Caco-2 (cell line): ENCODE measurements at regions not wholly inside any gene's neighbourhood (a gene's known extent, or its start where the extent isn't known, plus 50 kb on each side); places are given as distances from the start of the nearest gene placed in this dataset.

Experiments
- BruUV-seq: library from RNA; stranded (reverse); fragments of 400-500 nt; replicated peaks from 2 replicates; lab custom pipeline; 2021; lab: Mats Ljungman, UMichigan
- CTCF ChIA-PET: fragments of 300-600 bp; sonication (Branson Sonifier 250); formaldehyde crosslinking; loops from one replicate; lab custom pipeline; 2022; ENCODE audit warnings: antibody characterized with exemption; lab: Charles Lee
- POLR2A ChIA-PET: fragments of 300-600 bp; sonication (Branson Sonifier 250); formaldehyde crosslinking; loops from one replicate; lab custom pipeline; 2022; ENCODE audit warnings: antibody characterized with exemption; lab: Charles Lee
- DNase-seq, 2 experiments: peaks; one replicate each; pipeline versions ENCODE4 v3.0.0 to v3.0.0-alpha.2; 2020 to 2022
- H3K27me3 ChIP-seq: replicated peaks from 2 replicates; pipeline ENCODE4 v1.6.0; 2011; ENCODE audit warnings: low read length; ENCODE audit not compliant: control insufficient read depth, insufficient read depth
- H3K36me3 ChIP-seq: 2 replicates; pipeline ENCODE4 v1.5.1; 2011; ENCODE audit warnings: low read length; ENCODE audit not compliant: control insufficient read depth, insufficient read depth
- H3K4me1 ChIP-seq: fragments of 250-450 bp; sonication (Bioruptor Pico); 2 replicates; pipeline ENCODE4 v1.5.1; 2020; ENCODE audit warnings: mild to moderate bottlenecking
- H3K4me3 ChIP-seq: 2 replicates; pipeline ENCODE4 v1.5.1; 2011; ENCODE audit warnings: low read depth, mild to moderate bottlenecking, control low read depth, low read length
- H3K9me3 ChIP-seq: fragments of 250-450 bp; sonication (Bioruptor Pico); 2 replicates; pipeline ENCODE4 v1.5.1; 2020; ENCODE audit warnings: mild to moderate bottlenecking, moderate library complexity
- H3K27ac Mint-ChIP-seq: one replicate; pipeline ENCODE4 v1.8.0; 2022; ENCODE audit warnings: mixed read lengths; ENCODE audit not compliant: unreplicated experiment
- H3K27me3 Mint-ChIP-seq: one replicate; pipeline ENCODE4 v1.8.0; 2022; ENCODE audit warnings: mixed read lengths; ENCODE audit not compliant: insufficient read depth, unreplicated experiment
- H3K36me3 Mint-ChIP-seq: one replicate; pipeline ENCODE4 v1.8.0; 2022; ENCODE audit warnings: mild to moderate bottlenecking, mixed read lengths; ENCODE audit not compliant: insufficient read depth, unreplicated experiment
- H3K4me1 Mint-ChIP-seq: one replicate; pipeline ENCODE4 v1.8.0; 2022; ENCODE audit warnings: low read depth, mixed read lengths; ENCODE audit not compliant: unreplicated experiment
- H3K4me3 Mint-ChIP-seq: one replicate; pipeline ENCODE4 v1.8.0; 2022; ENCODE audit warnings: mild to moderate bottlenecking, moderate library complexity, mixed read lengths; ENCODE audit not compliant: unreplicated experiment
- H3K9me3 Mint-ChIP-seq: one replicate; pipeline ENCODE4 v1.8.0; 2022; ENCODE audit warnings: mixed read lengths; ENCODE audit not compliant: unreplicated experiment
- CTCF ChIP-seq, 2 experiments: fragments of 200-600 bp in 1 of 2; IDR thresholded peaks; 1 replicate in 1 of 2; 2 replicates in 1 of 2; pipeline versions ENCODE4 v1.5.1 to v1.8.0; 2011 to 2022; ENCODE audit warnings: antibody characterized with exemption in 1 of 2, control low read depth in 1 of 2, inconsistent platforms in 1 of 2, low read depth in 1 of 2, low read length in 1 of 2, mild to moderate bottlenecking in 1 of 2, moderate library complexity in 1 of 2; ENCODE audit not compliant: insufficient read depth in 1 of 2, severe bottlenecking in 1 of 2, unreplicated experiment in 1 of 2
- intact Hi-C: fragments of 100-400 bp; cut with micrococcal nuclease; formaldehyde crosslinking; loops from one replicate; pipeline ENCODE4 v1.10.0; 2022; ENCODE audit not compliant: unreplicated experiment

DNA sequence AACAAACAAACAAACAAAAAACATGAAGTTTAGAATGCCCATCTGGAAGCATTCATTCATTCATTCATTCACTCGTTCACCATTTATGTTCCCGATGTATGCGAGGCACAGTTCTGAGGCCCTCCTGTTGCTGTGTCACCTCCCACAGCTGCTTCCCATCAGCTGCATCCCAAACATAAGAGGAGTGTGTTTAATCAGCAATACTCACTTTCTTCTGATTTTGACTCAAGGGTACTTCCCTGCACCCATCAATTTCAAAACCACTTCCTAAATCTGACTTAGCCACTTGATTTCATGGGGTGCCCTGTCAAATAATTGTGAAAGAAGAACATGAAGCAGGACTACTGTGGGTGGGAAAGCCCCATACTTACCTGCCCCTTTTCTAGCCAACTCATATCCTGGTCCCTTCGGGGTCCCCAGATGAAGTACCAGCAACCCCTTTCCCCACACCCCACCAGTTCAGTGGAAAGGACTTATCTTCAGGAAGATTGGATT lies 128.0 kb upstream of the IL12B start:
- H3K4me1 Mint-ChIP-seq, result peaks cover 11% of the 10 kb centered on the region
- BruUV-seq, result no TSS peak
- no peaks in the 10 kb centered on the region for H3K36me3 Mint-ChIP-seq

DNA sequence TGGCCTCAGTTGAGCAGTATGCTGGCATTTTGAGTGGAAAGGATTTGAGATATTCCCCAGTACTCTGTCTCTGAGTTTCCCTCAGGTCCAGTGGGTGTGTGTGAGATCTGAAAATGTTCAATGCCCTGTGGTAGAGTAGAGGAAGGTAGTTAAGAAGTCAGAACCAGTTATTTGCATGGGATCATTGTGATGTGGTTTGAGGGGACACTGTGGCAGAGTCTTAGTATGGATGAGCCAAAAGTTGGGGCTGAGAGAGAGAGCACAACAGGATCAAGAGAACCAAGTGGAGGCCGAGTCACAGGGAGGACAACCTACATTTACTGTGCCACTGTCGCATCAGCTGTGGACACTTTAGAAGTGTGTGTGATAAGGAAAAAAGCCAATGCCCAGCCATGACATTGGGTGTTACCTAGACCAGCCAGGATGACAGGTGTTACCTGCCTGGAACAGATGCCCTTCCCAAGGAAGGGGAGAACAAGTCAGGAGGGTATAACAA lies 128.9 kb upstream of the IL12B start:
- no peak overlapping the region for H3K4me3 ChIP-seq
- BruUV-seq, result no TSS peak
- ChIA-PET CTCF (no interaction called here), POLR2A (no interaction called here)
- no peaks in the 10 kb centered on the region for H3K27me3 ChIP-seq
- no peaks in the 10 kb centered on the region for H3K9me3 Mint-ChIP-seq
- intact Hi-C loops, result no loop called here
- H3K36me3 Mint-ChIP-seq, result no peaks in the 10 kb centered on the region
- no peaks in the 10 kb centered on the region for H3K36me3 ChIP-seq
- peaks cover 15% of the 10 kb centered on the region for H3K4me1 ChIP-seq
- H3K9me3 ChIP-seq, result no peaks in the 10 kb centered on the region
- H3K27me3 Mint-ChIP-seq, result no peaks in the 10 kb centered on the region
- H3K4me1 Mint-ChIP-seq, result peaks cover 20% of the 10 kb centered on the region
- DNase-seq, result no peak
- H3K27ac Mint-ChIP-seq, result no peak overlapping the region
- H3K4me3 Mint-ChIP-seq, result no peak overlapping the region
- no peak for TF ChIP-seq CTCF (IDR thresholded peaks at IDR 0.05; ENCODE audit: insufficient read depth in 1 of 2, low read depth in 1 of 2, low read length in 1 of 2, severe bottlenecking in 1 of 2, unreplicated experiment in 1 of 2)

More for the DNA sequence above, 128.0 kb upstream of the IL12B start:
- Histone ChIP-seq H3K4me3 (no peak overlapping the region), H3K36me3 (no peaks in the 10 kb centered on the region), H3K4me1 (peaks cover 6% of the 10 kb centered on the region), H3K9me3 (no peaks in the 10 kb centered on the region), H3K27me3 (no peaks in the 10 kb centered on the region)
- Mint-ChIP-seq H3K4me3 (no peak overlapping the region), H3K27me3 (no peaks in the 10 kb centered on the region), H3K9me3 (no peaks in the 10 kb centered on the region), H3K27ac (no peak overlapping the region)
- POLR2A ChIA-PET, result no interaction called here
- DNase-seq, result no peak
- intact Hi-C loops, result no loop called here
- CTCF ChIA-PET, result no interaction called here
- TF ChIP-seq CTCF (IDR thresholded peaks at IDR 0.05; ENCODE audit: insufficient read depth in 1 of 2, low read depth in 1 of 2, low read length in 1 of 2, severe bottlenecking in 1 of 2, unreplicated experiment in 1 of 2), result no peak

- no peaks in the 10 kb centered on the region for H3K27me3 Mint-ChIP-seq
- peaks cover 23% of the 10 kb centered on the region for H3K4me1 Mint-ChIP-seq
- no peaks in the 10 kb centered on the region for H3K36me3 ChIP-seq
- H3K27me3 ChIP-seq, result no peaks in the 10 kb centered on the region
- intact Hi-C loops, result loop anchor here (5.0 kb wide), 2 partner anchors 52 to 112 kb away; no protein-coding TSS in a partner anchor
- BruUV-seq, result no TSS peak
- no peak for DNase-seq
- POLR2A ChIA-PET, result no interaction called here
- no peak overlapping the region for H3K4me3 Mint-ChIP-seq
- no peak overlapping the region for H3K27ac Mint-ChIP-seq
- no peak overlapping the region for H3K4me3 ChIP-seq
- CTCF ChIA-PET, result no interaction called here
- H3K4me1 ChIP-seq, result peaks cover 22% of the 10 kb centered on the region
- H3K9me3 ChIP-seq, result no peaks in the 10 kb centered on the region
- H3K36me3 Mint-ChIP-seq, result no peaks in the 10 kb centered on the region
- no peak for TF ChIP-seq CTCF (IDR thresholded peaks at IDR 0.05; ENCODE audit: insufficient read depth in 1 of 2, low read depth in 1 of 2, low read length in 1 of 2, severe bottlenecking in 1 of 2, unreplicated experiment in 1 of 2)
- H3K9me3 Mint-ChIP-seq, result no peaks in the 10 kb centered on the region
Measured at GRCh38 chr5:159459951-159460538, 129.8 kb upstream of the IL12B start.
